ENCODE measurements at regions not wholly inside any gene's neighbourhood (a gene's known extent, or its start where the extent isn't known, plus 50 kb on each side); places are given as distances from the start of the nearest gene placed in this dataset.

GRCh38 chr3:64954995-64955636 is 267.3 kb upstream of the ADAMTS9 start:
- TF ChIP-seq, protein P1, sequence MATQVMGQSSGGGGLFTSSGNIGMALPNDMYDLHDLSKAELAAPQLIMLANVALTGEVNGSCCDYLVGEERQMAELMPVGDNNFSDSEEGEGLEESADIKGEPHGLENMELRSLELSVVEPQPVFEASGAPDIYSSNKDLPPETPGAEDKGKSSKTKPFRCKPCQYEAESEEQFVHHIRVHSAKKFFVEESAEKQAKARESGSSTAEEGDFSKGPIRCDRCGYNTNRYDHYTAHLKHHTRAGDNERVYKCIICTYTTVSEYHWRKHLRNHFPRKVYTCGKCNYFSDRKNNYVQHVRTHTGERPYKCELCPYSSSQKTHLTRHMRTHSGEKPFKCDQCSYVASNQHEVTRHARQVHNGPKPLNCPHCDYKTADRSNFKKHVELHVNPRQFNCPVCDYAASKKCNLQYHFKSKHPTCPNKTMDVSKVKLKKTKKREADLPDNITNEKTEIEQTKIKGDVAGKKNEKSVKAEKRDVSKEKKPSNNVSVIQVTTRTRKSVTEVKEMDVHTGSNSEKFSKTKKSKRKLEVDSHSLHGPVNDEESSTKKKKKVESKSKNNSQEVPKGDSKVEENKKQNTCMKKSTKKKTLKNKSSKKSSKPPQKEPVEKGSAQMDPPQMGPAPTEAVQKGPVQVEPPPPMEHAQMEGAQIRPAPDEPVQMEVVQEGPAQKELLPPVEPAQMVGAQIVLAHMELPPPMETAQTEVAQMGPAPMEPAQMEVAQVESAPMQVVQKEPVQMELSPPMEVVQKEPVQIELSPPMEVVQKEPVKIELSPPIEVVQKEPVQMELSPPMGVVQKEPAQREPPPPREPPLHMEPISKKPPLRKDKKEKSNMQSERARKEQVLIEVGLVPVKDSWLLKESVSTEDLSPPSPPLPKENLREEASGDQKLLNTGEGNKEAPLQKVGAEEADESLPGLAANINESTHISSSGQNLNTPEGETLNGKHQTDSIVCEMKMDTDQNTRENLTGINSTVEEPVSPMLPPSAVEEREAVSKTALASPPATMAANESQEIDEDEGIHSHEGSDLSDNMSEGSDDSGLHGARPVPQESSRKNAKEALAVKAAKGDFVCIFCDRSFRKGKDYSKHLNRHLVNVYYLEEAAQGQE (IDR thresholded peaks at IDR 0.05; ENCODE audit: low read depth): no peak
- TF ChIP-seq, protein P2, sequence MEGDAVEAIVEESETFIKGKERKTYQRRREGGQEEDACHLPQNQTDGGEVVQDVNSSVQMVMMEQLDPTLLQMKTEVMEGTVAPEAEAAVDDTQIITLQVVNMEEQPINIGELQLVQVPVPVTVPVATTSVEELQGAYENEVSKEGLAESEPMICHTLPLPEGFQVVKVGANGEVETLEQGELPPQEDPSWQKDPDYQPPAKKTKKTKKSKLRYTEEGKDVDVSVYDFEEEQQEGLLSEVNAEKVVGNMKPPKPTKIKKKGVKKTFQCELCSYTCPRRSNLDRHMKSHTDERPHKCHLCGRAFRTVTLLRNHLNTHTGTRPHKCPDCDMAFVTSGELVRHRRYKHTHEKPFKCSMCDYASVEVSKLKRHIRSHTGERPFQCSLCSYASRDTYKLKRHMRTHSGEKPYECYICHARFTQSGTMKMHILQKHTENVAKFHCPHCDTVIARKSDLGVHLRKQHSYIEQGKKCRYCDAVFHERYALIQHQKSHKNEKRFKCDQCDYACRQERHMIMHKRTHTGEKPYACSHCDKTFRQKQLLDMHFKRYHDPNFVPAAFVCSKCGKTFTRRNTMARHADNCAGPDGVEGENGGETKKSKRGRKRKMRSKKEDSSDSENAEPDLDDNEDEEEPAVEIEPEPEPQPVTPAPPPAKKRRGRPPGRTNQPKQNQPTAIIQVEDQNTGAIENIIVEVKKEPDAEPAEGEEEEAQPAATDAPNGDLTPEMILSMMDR (IDR thresholded peaks at IDR 0.05 in 2 of 3, conservative IDR thresholded peaks at IDR 0.05 in 1 of 3; ENCODE audit: borderline replicate concordance in 1 of 3, insufficient read depth in 1 of 3, low read depth in 2 of 3, low read length in 2 of 3): no peak
